ENCODE measurements at regions not wholly inside any gene's neighbourhood (a gene's known extent, or its start where the extent isn't known, plus 50 kb on each side); places are given as distances from the start of the nearest gene placed in this dataset.

GRCh38 chr1:60589916-60590315 is 492.4 kb upstream of the NFIA start:
- no peak overlapping the region for H3K9ac ChIP-seq (ENCODE audit: insufficient read length, low read depth)
- DNase-seq (ENCODE audit: low read depth, low spot score): no peak
- no peaks in the 10 kb centered on the region for H3K4me1 ChIP-seq (ENCODE audit: insufficient read depth, insufficient read length)
- H3K4me3 ChIP-seq (ENCODE audit: insufficient read length, low read depth): no peak overlapping the region
- no peaks in the 10 kb centered on the region for H3K27me3 ChIP-seq (ENCODE audit: insufficient read depth, insufficient read length)
- H3K36me3 ChIP-seq (ENCODE audit: insufficient read depth, insufficient read length, low read length): no peaks in the 10 kb centered on the region
- no peaks in the 10 kb centered on the region for H3K9me3 ChIP-seq (ENCODE audit: insufficient read depth, low read length)
- no peak for TF ChIP-seq YY1 (IDR thresholded peaks at IDR 0.05; ENCODE audit: insufficient read depth, insufficient read length)
- TF ChIP-seq SUZ12 (IDR thresholded peaks at IDR 0.05; ENCODE audit: extremely low read depth, insufficient read depth, insufficient read length): no peak
- TF ChIP-seq ZNF274 (IDR thresholded peaks at IDR 0.05; ENCODE audit: low read depth, low read length): no peak

- H3K9ac ChIP-seq (ENCODE audit: insufficient read length, low read depth): no peak overlapping the region
- no peaks in the 10 kb centered on the region for H3K36me3 ChIP-seq (ENCODE audit: insufficient read depth, insufficient read length, low read length)
- TF ChIP-seq ZNF274 (IDR thresholded peaks at IDR 0.05; ENCODE audit: low read depth, low read length) (no peak), SUZ12 (IDR thresholded peaks at IDR 0.05; ENCODE audit: extremely low read depth, insufficient read depth, insufficient read length) (no peak), YY1 (IDR thresholded peaks at IDR 0.05; ENCODE audit: insufficient read depth, insufficient read length) (no peak)
- H3K9me3 ChIP-seq (ENCODE audit: insufficient read depth, low read length): peaks cover 5% of the 10 kb centered on the region
- H3K4me3 ChIP-seq (ENCODE audit: insufficient read length, low read depth): no peak overlapping the region
- no peak for DNase-seq (ENCODE audit: low read depth, low spot score)
- no peaks in the 10 kb centered on the region for H3K4me1 ChIP-seq (ENCODE audit: insufficient read depth, insufficient read length)
- H3K27me3 ChIP-seq (ENCODE audit: insufficient read depth, insufficient read length): no peaks in the 10 kb centered on the region
Observed at GRCh38 chr1:60589046-60589748, 493.2 kb upstream of the NFIA start.

GRCh38 chr1:60584371-60584770 is 498.0 kb upstream of the NFIA start:
- DNase-seq (ENCODE audit: low read depth, low spot score): no peak
- H3K36me3 ChIP-seq (ENCODE audit: insufficient read depth, insufficient read length, low read length): no peaks in the 10 kb centered on the region
- no peaks in the 10 kb centered on the region for H3K27me3 ChIP-seq (ENCODE audit: insufficient read depth, insufficient read length)
- peaks cover 21% of the 10 kb centered on the region for H3K9me3 ChIP-seq (ENCODE audit: insufficient read depth, low read length)
- no peak overlapping the region for H3K9ac ChIP-seq (ENCODE audit: insufficient read length, low read depth)
- H3K4me3 ChIP-seq (ENCODE audit: insufficient read length, low read depth): no peak overlapping the region
- no peak for TF ChIP-seq SUZ12 (IDR thresholded peaks at IDR 0.05; ENCODE audit: extremely low read depth, insufficient read depth, insufficient read length)
- TF ChIP-seq ZNF274 (IDR thresholded peaks at IDR 0.05; ENCODE audit: low read depth, low read length): no peak
- no peak for TF ChIP-seq YY1 (IDR thresholded peaks at IDR 0.05; ENCODE audit: insufficient read depth, insufficient read length)
- no peaks in the 10 kb centered on the region for H3K4me1 ChIP-seq (ENCODE audit: insufficient read depth, insufficient read length)

GRCh38 chr1:60583696-60584095 is 498.7 kb upstream of the NFIA start:
- no peak for DNase-seq (ENCODE audit: low read depth, low spot score)
- Histone ChIP-seq H3K4me1 (ENCODE audit: insufficient read depth, insufficient read length) (no peaks in the 10 kb centered on the region), H3K4me3 (ENCODE audit: insufficient read length, low read depth) (no peak overlapping the region), H3K27me3 (ENCODE audit: insufficient read depth, insufficient read length) (no peaks in the 10 kb centered on the region), H3K9ac (ENCODE audit: insufficient read length, low read depth) (no peak overlapping the region), H3K9me3 (ENCODE audit: insufficient read depth, low read length) (peaks cover 21% of the 10 kb centered on the region), H3K36me3 (ENCODE audit: insufficient read depth, insufficient read length, low read length) (no peaks in the 10 kb centered on the region)
- TF ChIP-seq ZNF274 (IDR thresholded peaks at IDR 0.05; ENCODE audit: low read depth, low read length) (no peak), SUZ12 (IDR thresholded peaks at IDR 0.05; ENCODE audit: extremely low read depth, insufficient read depth, insufficient read length) (no peak), YY1 (IDR thresholded peaks at IDR 0.05; ENCODE audit: insufficient read depth, insufficient read length) (no peak)

- Histone ChIP-seq H3K9me3 (ENCODE audit: insufficient read depth, low read length) (peaks cover 21% of the 10 kb centered on the region), H3K4me3 (ENCODE audit: insufficient read length, low read depth) (no peak overlapping the region), H3K36me3 (ENCODE audit: insufficient read depth, insufficient read length, low read length) (no peaks in the 10 kb centered on the region), H3K9ac (ENCODE audit: insufficient read length, low read depth) (no peak overlapping the region), H3K4me1 (ENCODE audit: insufficient read depth, insufficient read length) (no peaks in the 10 kb centered on the region), H3K27me3 (ENCODE audit: insufficient read depth, insufficient read length) (no peaks in the 10 kb centered on the region)
- TF ChIP-seq YY1 (IDR thresholded peaks at IDR 0.05; ENCODE audit: insufficient read depth, insufficient read length): no peak
- no peak for TF ChIP-seq ZNF274 (IDR thresholded peaks at IDR 0.05; ENCODE audit: low read depth, low read length)
- TF ChIP-seq SUZ12 (IDR thresholded peaks at IDR 0.05; ENCODE audit: extremely low read depth, insufficient read depth, insufficient read length): no peak
- no peak for DNase-seq (ENCODE audit: low read depth, low spot score)
Observed at GRCh38 chr1:60581455-60582220, 500.7 kb upstream of the NFIA start.

GRCh38 chr1:60577029-60577428 is 503.5 kb upstream of the C1orf87 start:
- Histone ChIP-seq H3K4me3 (ENCODE audit: insufficient read length, low read depth) (no peak overlapping the region), H3K9ac (ENCODE audit: insufficient read length, low read depth) (no peak overlapping the region), H3K9me3 (ENCODE audit: insufficient read depth, low read length) (no peaks in the 10 kb centered on the region), H3K36me3 (ENCODE audit: insufficient read depth, insufficient read length, low read length) (no peaks in the 10 kb centered on the region), H3K27me3 (ENCODE audit: insufficient read depth, insufficient read length) (no peaks in the 10 kb centered on the region), H3K4me1 (ENCODE audit: insufficient read depth, insufficient read length) (no peaks in the 10 kb centered on the region)
- no peak for DNase-seq (ENCODE audit: low read depth, low spot score)
- TF ChIP-seq ZNF274 (IDR thresholded peaks at IDR 0.05; ENCODE audit: low read depth, low read length) (no peak), YY1 (IDR thresholded peaks at IDR 0.05; ENCODE audit: insufficient read depth, insufficient read length) (no peak), SUZ12 (IDR thresholded peaks at IDR 0.05; ENCODE audit: extremely low read depth, insufficient read depth, insufficient read length) (no peak)

- DNase-seq (ENCODE audit: low read depth, low spot score): no peak
- H3K4me1 ChIP-seq (ENCODE audit: insufficient read depth, insufficient read length): no peaks in the 10 kb centered on the region
- no peaks in the 10 kb centered on the region for H3K27me3 ChIP-seq (ENCODE audit: insufficient read depth, insufficient read length)
- H3K9me3 ChIP-seq (ENCODE audit: insufficient read depth, low read length): no peaks in the 10 kb centered on the region
- TF ChIP-seq YY1 (IDR thresholded peaks at IDR 0.05; ENCODE audit: insufficient read depth, insufficient read length): no peak
- TF ChIP-seq SUZ12 (IDR thresholded peaks at IDR 0.05; ENCODE audit: extremely low read depth, insufficient read depth, insufficient read length): no peak
- no peak for TF ChIP-seq ZNF274 (IDR thresholded peaks at IDR 0.05; ENCODE audit: low read depth, low read length)
- H3K36me3 ChIP-seq (ENCODE audit: insufficient read depth, insufficient read length, low read length): no peaks in the 10 kb centered on the region
- no peak overlapping the region for H3K9ac ChIP-seq (ENCODE audit: insufficient read length, low read depth)
- no peak overlapping the region for H3K4me3 ChIP-seq (ENCODE audit: insufficient read length, low read depth)
Observed at GRCh38 chr1:60575326-60575977, 501.9 kb upstream of the C1orf87 start.
